Panc1 (cell line): ENCODE measurements at regions not wholly inside any gene's neighbourhood (a gene's known extent, or its start where the extent isn't known, plus 50 kb on each side); places are given as distances from the start of the nearest gene placed in this dataset.

ENCODE experiments used
- TCF7L2 ChIP-seq: IDR thresholded peaks from 2 replicates; pipeline ENCODE4 v1.6.1; 2011; ENCODE audit warnings: mild to moderate bottlenecking, low read depth, low read length, inconsistent platforms
- TF ChIP-seq, protein P1 (sequence below): fragments of 450-650 bp; IDR thresholded peaks from 2 replicates; pipeline ENCODE4 v1.5.1; 2017; ENCODE audit warnings: mild to moderate bottlenecking

GRCh38 chr13:59330764-59331163 is 833.0 kb downstream of the DIAPH3 start:
- TF ChIP-seq, protein P1, sequence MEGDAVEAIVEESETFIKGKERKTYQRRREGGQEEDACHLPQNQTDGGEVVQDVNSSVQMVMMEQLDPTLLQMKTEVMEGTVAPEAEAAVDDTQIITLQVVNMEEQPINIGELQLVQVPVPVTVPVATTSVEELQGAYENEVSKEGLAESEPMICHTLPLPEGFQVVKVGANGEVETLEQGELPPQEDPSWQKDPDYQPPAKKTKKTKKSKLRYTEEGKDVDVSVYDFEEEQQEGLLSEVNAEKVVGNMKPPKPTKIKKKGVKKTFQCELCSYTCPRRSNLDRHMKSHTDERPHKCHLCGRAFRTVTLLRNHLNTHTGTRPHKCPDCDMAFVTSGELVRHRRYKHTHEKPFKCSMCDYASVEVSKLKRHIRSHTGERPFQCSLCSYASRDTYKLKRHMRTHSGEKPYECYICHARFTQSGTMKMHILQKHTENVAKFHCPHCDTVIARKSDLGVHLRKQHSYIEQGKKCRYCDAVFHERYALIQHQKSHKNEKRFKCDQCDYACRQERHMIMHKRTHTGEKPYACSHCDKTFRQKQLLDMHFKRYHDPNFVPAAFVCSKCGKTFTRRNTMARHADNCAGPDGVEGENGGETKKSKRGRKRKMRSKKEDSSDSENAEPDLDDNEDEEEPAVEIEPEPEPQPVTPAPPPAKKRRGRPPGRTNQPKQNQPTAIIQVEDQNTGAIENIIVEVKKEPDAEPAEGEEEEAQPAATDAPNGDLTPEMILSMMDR: no peak
- TF ChIP-seq TCF7L2: no peak
